Pancreas (tissue), 10 donors: ENCODE measurements at regions not wholly inside any gene's neighbourhood (a gene's known extent, or its start where the extent isn't known, plus 50 kb on each side); places are given as distances from the start of the nearest gene placed in this dataset.

Source experiments
- ATAC-seq, 4 donors: fragments of 200-7000 bp; cut with Tn5 transposase; one replicate each; pipeline versions ENCODE4 v1.8.0 to v1.9.1; 2020; ENCODE audit warnings: mild to moderate bottlenecking in 4 of 4, moderate library complexity in 4 of 4
- DNase-seq, 6 donors: peaks; one replicate each; pipeline ENCODE4 v3.0.0-alpha.2; 2020
- FAIRE-seq: peaks from 2 replicates; lab custom pipeline; 2012; peaks lifted over from hg19 to GRCh38; lab: Jason Lieb, UNC
- H3K27ac ChIP-seq, 4 donors: fragments of 200-600 bp; sonication (generic); 1 replicate in 3 of 4; 2 replicates in 1 of 4; pipeline versions ENCODE4 v1.5.0 to v1.8.0; 2020
- H3K27me3 ChIP-seq, 4 donors: fragments of 200-600 bp; one replicate each; pipeline ENCODE4 v1.8.0; 2021
- H3K36me3 ChIP-seq, 3 donors: fragments of 200-600 bp; sonication (generic) in 1 of 3; one replicate each; pipeline versions ENCODE4 v1.5.0 to v1.8.0; 2020 to 2021
- H3K4me1 ChIP-seq, 3 donors: fragments of 200-600 bp; one replicate each; pipeline ENCODE4 v1.8.0; 2021
- H3K4me3 ChIP-seq, 4 donors: fragments of 200-600 bp; sonication (generic) in 2 of 4; one replicate each; pipeline versions ENCODE4 v1.5.0 to v1.8.0; 2020 to 2021
- H3K9me3 ChIP-seq, 4 donors: fragments of 200-600 bp; one replicate each; pipeline ENCODE4 v1.8.0; 2021
- CTCF ChIP-seq, 4 donors: fragments of 200-600 bp; sonication (generic) in 3 of 4; IDR thresholded peaks; one replicate each; pipeline versions ENCODE4 v1.5.0 to v1.8.0; 2021; ENCODE audit warnings: antibody characterized with exemption in 4 of 4
- WGBS, 2 donors: extraction: QIAGEN DNeasy Blood & Tissue Kit; methylation state at CpG; one replicate each; pipeline ENCODE4 v1.1.7; 2013; 5-methylcytosine and 5-hydroxymethylcytosine counted together
- intact Hi-C, 3 donors: fragments of 100-400 bp; cut with DNase I; formaldehyde crosslinking; loops; one replicate each; pipeline versions ENCODE4 v1.11.1 to v1.14.2; 2022
- donor health status: healthy with polysubstance abuse.
- donor health status: DM: no; HTN: no; CAD: no; lungs with moderate emphysema.
- donor health status: DM: no; HTN: no; CAD: no.
- donor health status: control.
- donor health status: control.
- donor health status: Bipolar disorder and iron deficiency.
- donor health status: DM: yes; HTN: yes; CAD: no.
- donor health status: DM: no; HTN: no; CAD: no.
- donor health status: DM: no; HTN: no; CAD: no.
- donor health status: DM: yes; HTN: yes; CAD: no.

GRCh38 chr15:72939514-72940228 is 112.6 kb upstream of the NEO1 start:
- TF ChIP-seq CTCF (IDR thresholded peaks at IDR 0.05): no peak

GRCh38 chr15:72936691-72937679 is 115.3 kb upstream of the NEO1 start:
- ATAC-seq: no peak
- DNase-seq: no peak
- no peak for FAIRE-seq
- Histone ChIP-seq H3K9me3 (no peaks in the 10 kb centered on the region), H3K36me3 (no peaks in the 10 kb centered on the region), H3K27me3 (no peaks in the 10 kb centered on the region), H3K4me3 (no peak overlapping the region), H3K27ac (no peak overlapping the region), H3K4me1 (no peaks in the 10 kb centered on the region)
- no peak for TF ChIP-seq CTCF (IDR thresholded peaks at IDR 0.05)
- WGBS, 2 donors: 74 to 78% methylated on average over 11 of the region's 11 CpGs
- intact Hi-C loops: no loop called here

More at GRCh38 chr15:72939514-72940228, 112.6 kb upstream of the NEO1 start:
- H3K4me3 ChIP-seq: no peak overlapping the region
- no peaks in the 10 kb centered on the region for H3K36me3 ChIP-seq
- no peaks in the 10 kb centered on the region for H3K9me3 ChIP-seq
- no peak for FAIRE-seq
- no peak overlapping the region for H3K27ac ChIP-seq
- intact Hi-C loops: no loop called here
- ATAC-seq: no peak
- no peak for DNase-seq
- 86 to 91% methylated on average over 5 of the region's 5 CpGs for WGBS, 2 donors
- no peaks in the 10 kb centered on the region for H3K27me3 ChIP-seq
- no peaks in the 10 kb centered on the region for H3K4me1 ChIP-seq

GRCh38 chr15:72936237-72936636 is 116.0 kb upstream of the NEO1 start:
- no peak for FAIRE-seq
- H3K4me3 ChIP-seq: no peak overlapping the region
- no peaks in the 10 kb centered on the region for H3K27me3 ChIP-seq
- no peak for DNase-seq
- H3K36me3 ChIP-seq: no peaks in the 10 kb centered on the region
- H3K4me1 ChIP-seq: no peaks in the 10 kb centered on the region
- 86 to 94% methylated on average over 4 of the region's 4 CpGs for WGBS, 2 donors
- no peak overlapping the region for H3K27ac ChIP-seq
- H3K9me3 ChIP-seq: no peaks in the 10 kb centered on the region
- no peak for ATAC-seq
- no peak for TF ChIP-seq CTCF (IDR thresholded peaks at IDR 0.05)
- intact Hi-C loops: no loop called here

- Histone ChIP-seq H3K4me3 (no peak overlapping the region), H3K27me3 (no peaks in the 10 kb centered on the region), H3K4me1 (no peaks in the 10 kb centered on the region), H3K9me3 (no peaks in the 10 kb centered on the region), H3K36me3 (no peaks in the 10 kb centered on the region), H3K27ac (no peak overlapping the region)
- ATAC-seq: no peak
- intact Hi-C loops: no loop called here
- DNase-seq: no peak
- no peak for TF ChIP-seq CTCF (IDR thresholded peaks at IDR 0.05)
- FAIRE-seq: no peak
- 40 to 56% methylated on average over 2 of the region's 2 CpGs for WGBS, 2 donors
These were observed 116.7 kb upstream of the NEO1 start for GRCh38 chr15:72935521-72935920.
